CD4-positive, alpha-beta T cell treated with Interferon gamma for 1 hour (primary cell): ENCODE measurements at regions not wholly inside any gene's neighbourhood (a gene's known extent, or its start where the extent isn't known, plus 50 kb on each side); places are given as distances from the start of the nearest gene placed in this dataset.
"Not testable (repeated sequence)": the region's sequence is repeated elsewhere in the genome, so short reads cannot be mapped to it uniquely, and the experiment has no call there.

ENCODE experiments used
- DNase-seq: peaks from one replicate; pipeline ENCODE4 v3.0.0-alpha.2; 2020

DNA sequence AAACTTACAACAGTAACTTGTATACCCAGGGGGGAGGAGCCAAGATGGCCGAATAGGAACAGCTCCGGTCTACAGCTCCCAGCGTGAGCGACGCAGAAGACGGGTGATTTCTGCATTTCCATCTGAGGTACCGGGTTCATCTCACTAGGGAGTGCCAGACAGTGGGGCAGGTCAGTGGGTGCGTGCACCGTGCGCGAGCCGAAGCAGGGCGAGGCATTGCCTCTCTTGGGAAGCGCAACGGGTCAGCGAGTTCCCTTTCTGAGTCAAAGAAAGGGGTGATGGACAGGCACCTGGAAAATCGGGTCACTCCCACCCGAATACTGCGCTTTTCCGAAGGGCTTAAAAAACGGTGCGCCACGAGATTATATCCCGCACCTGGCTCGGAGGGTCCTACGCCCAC lies 278.8 kb downstream of the FAM47B start:
- not testable (repeated sequence) for DNase-seq

DNA sequence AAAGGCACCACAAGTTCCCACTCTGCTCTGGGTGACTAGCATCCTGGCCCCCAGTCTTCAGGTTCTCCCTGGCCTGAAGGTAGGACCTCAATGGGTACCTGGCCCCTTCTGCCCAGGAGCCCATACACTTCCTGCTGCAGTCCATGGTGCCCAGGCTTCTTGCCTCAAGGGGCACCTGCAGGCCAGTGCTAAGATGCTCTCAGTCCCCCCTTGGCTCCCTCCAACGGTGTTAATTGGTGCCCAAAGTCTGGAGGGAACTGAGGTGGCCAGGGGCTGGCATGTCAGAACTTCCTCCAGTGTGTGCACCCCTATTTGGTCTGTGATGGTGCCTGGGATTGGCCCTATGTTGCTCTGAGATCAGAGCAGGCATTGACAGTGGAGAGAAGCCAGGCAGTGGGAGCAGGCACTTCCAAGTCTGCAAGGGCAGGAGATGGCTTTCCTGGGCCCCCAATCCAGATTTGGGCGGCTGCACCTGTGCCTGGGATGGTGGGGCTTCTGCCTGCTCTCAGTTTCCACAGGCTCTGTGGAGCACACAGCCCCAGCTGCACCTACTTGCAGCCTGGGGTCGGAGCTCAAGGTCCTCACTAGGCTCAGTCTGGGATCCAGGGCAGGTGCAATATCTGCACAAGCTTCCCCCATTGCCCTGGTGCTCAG lies 301.6 kb downstream of the FAM47B start:
- no peak for DNase-seq

DNA sequence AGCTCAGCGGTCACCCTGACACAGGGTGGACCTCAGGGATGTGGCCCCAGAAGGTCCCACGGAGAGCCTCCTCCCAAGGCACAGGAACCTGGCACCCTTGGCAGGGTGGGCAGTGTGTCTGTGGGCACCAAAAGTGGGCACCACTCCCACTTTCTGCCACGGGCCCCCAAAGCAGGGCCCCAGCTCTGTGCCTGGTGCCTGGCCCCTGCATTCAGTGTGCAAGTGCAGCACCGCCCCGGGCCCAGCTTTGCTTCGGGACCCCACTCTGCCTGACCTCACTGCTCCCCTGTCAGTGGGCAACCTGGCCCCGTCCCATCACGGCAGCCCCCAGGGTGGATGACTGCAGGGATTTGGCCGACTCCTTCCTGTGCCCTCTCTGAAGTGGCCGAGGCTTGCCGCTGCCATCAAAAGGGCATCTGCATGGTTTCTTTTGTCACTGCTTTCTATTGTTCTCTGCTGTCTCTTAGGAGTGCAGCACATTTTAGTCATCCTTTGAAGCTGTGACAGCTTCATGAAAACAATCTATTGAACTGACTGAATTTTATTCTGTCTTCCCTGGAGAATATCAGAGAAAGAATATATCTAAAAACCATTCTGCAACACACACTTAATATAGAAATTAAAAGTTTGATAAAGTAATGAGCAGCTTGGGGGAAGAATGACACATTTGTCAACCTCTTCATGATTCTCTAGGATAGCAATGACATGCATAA lies 302.4 kb downstream of the FAM47B start:
- no peak for DNase-seq

DNA sequence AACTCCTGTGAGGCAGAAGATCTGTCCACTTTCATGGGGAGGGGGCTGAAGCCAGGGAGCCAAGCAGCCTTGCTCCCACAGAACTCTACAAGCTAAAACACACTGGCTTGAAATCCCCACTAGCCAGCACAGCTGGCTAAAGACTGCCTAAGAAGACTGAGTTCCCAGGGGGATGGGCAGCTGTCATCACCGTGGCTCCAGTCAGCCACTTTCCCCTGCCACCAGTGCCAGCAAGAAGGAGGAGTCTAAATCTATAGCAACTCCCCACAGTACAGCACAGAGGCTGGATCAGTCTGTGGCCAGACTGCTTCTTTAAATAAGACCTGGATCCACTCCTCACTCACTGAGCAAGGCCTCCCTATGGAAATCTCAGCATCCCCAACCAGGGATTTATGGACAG lies 308.6 kb downstream of the FAM47B start:
- DNase-seq: no peak

DNA sequence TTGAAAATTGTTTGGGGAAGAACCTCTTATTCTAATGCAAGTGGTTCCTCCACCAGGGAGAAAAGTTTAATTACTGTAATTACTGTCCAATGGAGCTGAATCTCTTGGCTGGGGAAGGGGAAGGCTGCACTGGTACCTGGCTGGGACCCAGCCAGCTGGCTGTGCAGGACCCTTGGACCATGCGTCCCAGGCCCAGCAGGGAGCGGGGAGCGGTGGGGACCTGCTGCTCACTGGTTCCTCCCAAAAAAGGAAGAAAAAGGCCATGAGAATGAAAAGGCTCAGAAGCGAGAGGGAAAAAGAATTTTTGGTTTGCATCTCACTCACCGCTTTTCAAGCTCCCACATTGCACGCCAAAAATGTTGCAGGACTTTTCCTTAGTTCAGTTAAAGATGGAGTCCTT lies 333.5 kb downstream of the FAM47B start:
- no peak for DNase-seq

DNA sequence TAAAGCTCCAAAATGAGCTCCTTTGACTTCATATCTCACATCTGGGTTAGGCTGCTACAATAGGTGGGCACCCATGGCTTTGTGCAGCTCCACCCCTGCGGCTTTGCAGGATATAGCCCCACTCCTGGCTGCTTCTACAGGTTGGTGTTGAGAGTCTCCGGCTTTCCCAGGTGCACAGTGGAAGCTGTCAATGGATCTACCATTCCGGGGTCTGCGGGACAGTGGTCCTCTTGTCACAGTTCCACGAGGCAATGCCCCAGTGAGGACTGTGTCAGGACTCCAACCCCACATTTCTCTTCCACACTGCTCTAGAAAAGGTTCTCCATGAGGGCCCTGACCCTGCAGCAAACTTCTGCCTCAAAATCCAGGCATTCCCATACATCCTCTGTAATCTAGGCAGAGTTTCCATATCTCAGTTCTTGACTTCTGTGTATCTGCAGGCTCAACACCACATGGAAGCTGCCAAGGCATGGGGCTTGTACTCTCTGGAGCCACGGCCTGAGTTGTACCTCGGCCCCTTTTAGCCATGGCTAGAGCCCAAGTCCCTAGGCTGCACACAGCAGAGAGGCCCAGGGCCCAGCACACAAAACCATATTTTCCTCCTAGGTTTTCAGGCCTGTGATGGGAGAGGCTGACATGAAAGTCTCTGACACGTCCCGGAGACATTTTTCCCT lies 342.8 kb downstream of the FAM47B start:
- no peak for DNase-seq

DNA sequence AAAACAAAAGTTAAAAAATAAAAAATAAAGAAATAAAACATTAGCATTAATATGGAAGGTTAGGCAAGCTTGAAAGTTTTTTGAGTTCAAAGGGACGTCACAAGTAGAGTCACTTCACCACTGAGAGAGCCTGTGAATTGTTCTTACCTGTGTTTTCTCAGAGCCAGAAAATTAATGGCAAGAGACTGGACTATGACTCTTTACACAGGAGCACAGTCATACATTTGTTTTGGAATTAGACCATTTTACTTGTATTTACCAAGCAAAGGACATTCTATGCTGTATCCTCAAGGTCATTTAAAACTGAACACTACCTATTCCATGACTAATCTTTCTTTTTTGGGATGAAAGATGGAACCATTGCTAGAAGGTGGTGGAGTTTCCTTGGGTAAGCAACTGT lies 346.1 kb downstream of the FAM47B start:
- no peak for DNase-seq

DNA sequence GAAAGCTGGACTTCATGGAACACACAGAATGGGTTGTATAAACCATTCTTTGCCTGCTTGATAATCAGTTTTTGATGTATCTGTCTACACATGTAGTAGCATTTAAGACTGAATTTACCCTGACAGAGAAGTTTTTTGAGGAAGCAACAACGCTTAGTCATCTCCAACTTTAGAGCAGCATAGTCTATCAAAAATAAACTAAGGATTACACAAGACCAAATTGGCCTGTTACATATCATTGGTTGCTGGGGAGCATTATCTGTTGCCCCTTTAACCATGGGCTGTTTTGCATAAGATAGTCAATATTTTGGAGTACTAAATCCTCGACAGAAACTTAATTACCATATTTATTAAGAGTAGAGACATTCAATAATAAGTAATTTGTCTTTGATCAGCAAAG lies 347.4 kb downstream of the FAM47B start:
- no peak for DNase-seq

DNA sequence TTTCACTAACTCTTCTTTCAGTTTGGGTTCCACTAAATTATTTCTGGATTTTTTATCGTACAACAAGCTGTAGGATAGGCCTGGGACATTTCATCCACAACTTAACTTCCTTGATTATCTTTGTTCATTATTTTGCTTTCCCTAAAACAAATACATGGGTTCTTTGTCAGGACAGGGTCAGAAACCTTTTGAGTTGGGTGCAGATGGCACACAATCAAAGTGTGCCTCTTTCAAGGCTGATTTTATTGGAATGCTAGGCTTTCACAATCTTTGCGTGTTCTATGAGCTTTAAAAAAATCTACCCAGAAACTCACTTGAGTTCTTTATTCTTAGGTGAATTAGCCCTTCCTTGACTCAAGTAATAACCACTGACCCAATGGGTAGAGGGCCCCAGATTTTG lies 348.4 kb downstream of the FAM47B start:
- no peak for DNase-seq

DNA sequence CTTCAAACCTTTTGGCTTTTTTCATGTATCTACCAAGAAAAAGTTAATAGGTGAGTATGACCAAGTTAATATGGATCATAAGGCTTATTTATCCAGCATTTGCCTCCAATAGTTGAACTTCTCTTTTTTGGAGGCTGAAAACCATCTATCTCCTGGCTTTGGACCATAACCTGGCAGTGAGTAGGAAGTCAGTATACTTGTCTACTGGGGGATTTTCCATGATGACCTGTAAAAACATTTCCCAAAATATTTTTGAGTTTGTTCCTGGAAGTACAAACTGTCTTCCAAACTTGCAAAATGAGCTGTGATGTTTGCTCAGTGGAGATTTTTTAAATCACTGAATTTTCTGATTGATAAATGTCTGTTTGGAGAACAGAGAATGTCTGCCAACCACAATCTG lies 349.9 kb downstream of the FAM47B start:
- DNase-seq: no peak

DNA sequence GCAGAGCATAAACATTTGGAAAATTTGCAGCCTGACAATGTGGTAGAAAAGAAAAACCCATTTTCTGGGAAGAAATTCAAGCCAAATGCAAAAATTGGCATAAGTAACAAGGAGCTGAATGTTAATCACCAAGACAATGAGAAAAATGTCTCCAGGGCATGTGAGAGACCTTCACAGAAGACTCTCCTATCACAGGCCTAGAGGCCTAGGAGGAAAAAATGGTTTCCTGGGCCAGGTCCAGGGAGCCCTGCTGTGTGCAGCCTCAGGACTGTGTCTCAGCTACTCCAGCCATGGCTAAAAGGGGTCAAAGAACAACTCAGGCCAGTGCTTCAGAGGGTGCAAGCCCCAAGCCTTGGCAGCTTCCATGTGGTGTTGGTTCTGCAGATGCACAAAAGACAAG lies 362.4 kb downstream of the FAM47B start:
- DNase-seq: not testable (repeated sequence)

DNA sequence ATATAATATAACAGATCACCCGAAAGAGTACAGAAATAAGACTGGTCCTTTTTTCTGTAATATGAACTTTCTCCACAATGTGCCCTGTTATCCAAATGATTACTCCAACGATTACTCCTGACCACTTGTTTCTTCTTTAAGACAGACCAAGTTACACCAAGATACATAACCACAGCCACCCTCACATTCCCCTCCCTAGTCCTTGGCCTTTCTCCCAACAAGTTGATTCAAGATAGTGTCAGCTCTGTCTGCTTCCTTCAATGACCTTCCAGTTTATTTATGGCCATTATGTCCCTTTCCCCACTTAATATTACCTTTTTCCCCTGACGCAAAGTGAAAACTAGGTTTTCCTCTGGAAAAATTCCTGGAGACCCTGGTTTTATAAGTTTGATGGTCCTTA lies 397.2 kb downstream of the FAM47B start:
- no peak for DNase-seq

DNA sequence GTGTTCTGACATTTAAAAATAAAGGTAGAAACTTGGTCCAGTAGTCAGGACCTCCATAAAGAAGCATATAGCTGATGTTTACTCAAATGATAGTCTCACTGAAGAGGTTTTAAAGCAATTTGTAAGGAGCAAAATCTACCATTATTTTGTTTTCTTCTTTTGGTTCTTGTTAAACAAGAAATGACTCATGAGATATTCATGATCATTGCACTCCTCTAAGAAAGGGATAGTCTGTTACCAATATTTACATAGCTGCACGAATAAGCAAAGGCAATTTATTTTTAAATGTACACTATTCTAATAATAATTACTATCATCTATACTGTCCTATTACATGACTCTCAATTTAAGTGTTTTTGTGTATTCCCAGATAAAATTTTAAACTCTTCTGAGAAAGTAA lies 397.9 kb downstream of the FAM47B start:
- no peak for DNase-seq

DNA sequence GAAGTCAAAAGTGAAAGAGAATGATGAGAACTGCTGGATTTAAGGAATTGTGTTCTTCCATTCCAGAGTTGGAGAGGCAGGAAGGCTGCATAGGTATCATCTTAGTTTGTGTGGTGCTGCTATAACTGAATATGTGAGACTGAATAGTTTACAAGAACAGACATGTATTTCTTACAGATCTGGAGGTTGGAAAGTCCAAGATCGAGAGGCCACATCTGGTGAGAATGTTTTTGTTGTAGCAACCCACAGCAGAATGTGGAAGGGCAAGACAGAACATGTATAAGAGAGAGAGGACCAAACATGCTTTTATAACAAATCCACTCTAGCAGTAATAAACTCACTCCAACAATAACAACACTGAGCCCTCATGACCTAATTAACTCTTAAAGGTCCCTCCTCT lies 408.6 kb downstream of the FAM47B start:
- no peak for DNase-seq

DNA sequence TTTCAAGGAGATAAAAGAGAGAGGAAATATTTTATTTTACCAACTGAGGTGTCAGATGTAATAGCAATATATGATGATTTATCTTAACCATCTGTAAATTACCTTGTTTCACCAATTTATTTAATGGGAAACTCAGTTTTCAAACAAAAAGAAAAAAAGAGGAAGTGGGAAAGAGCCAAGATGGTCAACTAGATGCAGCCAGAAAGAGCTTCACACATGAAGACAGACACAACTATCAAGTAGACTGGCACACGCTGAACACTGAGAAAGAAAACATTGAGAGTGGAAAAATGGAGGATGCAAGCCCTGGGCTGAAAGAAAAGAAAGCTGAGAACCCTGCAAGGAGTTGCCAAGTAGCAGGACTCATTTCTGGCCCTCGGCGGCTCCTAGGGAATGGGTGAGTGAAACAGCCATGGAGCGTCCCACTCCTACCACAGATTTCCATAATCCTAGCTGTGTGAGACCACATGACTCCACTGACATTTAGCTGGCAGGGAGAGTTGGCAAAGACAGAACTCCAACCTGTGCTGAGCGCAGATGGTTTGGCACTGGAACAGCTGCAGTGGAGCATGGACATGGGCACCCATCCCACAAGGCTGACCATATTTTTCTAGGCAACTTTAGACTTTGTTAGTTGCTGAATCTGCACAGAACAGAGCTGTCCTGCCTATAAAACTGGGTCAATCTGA lies 409.3 kb downstream of the FAM47B start:
- no peak for DNase-seq

DNA sequence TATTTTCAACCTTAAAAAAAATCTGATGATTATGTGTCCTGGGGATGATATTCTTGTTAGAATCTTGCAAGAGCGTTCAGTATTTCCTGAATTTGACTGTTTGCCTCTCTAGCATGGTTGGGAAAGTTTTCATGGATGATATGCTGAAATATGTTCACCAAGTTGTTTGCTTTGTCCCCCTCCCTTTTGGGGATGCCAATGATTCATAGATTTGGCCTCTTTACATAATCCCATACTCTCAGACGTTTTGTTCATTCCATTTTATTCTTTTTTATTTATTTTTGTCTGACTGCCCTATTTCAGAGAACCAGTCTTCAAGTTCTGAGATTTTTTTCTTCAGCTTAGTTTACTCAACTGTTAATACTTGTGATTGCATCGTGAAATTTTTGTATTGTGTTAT lies 415.1 kb downstream of the FAM47B start:
- no peak for DNase-seq

DNA sequence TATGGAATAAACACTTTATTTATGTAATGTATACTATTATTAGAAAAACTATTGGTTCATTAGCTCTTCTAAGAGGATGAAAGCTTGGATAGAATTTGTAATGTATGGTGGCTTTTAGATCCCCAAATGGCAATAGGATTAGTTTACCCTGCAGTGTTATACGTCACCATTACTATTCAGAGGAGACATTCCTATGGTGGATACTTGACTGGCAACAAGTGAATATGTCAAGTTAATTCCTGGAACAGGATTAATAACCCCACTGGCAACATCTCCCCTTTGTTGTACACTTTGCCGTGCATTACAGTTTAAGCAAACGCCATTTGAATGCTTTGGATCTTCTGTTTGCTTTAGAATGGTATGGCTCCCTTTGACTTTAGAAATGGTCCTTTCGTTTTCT lies 420.3 kb downstream of the FAM47B start:
- no peak for DNase-seq

DNA sequence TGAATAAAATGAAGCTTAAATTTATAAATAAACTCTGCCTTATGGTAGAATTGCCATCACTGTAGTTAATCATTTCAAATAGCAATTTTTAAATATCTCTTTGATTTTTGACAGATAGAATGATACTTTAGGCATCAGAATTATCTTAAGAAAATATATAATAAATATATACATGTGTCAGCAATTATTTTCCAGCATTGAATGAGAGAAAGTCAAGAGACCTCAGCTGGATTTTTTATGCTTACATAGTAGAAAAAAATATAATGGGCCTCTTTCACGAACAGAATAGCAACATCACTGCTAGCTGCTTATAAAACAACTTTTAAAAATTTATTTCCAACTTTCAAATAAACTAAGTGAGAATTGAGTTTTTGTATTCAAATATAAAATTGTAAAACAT lies 424.0 kb upstream of the MAGEB16 start:
- no peak for DNase-seq

DNA sequence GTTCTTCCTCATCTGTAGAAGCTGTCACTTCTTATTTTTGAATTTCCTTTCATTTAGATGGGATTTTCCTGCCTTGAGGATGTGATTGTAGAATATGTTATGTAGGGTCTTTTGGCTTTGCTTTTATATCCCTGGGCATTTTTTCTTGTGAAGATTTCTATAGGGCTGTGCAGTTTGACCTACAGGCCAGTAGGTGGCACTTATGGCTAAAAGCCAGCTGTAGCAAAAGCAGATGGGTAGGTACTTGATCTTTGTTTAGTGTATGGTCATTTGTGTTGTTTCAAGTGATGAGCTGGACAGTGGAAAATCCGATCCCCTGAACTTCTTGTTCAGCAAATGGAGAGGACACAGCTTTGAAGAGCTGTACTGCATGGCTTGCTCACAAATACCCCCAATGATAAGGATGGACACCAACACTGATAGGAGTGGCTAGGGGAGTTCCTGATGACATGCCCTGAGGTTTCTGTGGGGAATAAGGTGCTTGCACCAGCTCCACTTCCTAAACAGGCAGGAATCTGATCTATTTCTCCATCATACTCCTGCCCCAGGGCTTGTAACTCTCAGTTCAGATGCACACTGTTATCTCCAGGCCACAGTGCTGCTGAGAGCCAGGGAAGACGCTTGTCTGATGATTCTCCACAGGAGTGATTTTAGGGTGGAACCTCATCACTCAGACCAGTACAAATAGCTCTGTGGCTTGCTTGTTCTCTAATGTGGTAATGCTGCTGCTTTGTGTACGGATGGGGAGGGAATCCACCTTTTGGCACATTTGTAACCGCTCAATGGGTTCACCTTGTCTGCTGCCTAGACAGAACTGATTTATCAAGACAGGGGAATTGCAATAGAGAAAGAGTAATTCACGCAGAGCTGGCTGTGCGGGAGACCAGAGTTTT lies 417.1 kb upstream of the MAGEB16 start:
- no peak for DNase-seq

DNA sequence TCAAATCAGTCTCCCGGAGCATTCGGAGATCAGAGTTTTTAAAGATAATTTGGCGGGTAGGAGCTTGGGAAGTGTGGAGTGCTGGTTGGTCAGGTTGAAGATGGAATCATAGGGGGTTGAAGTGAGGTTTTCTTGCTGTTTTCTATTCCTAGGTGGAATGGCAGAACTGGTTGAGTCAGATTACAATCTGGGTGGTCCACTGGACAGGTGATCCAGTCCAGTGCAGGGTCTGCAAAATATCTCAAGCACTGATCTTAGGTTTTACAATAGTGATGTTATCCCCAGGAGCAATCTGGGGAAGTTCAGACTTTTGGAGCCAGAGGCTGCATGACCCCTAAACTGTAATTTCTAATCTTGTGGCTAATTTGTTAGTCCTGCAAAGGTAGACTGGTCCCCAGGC lies 416.4 kb upstream of the MAGEB16 start:
- not testable (repeated sequence) for DNase-seq

DNA sequence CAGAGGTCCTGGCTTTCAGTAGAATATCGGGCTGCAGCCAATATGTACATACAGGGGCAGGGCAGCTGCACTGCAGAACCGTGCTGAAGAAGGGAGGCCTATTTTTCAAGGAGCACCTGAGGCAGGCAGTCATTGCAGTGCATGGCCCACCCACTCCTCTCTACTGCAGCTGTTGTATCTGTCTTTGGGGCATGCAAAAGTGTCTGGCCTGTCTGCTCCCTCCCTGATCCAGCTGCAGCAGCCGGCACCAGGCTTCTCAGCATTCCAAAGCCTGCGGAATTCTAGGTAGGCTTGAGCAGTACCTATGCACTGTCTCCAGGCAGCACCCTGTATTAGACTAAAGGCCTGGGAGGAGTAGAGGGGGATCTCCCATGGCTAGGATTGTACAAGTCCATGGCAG lies 415.2 kb upstream of the MAGEB16 start:
- DNase-seq: no peak

DNA sequence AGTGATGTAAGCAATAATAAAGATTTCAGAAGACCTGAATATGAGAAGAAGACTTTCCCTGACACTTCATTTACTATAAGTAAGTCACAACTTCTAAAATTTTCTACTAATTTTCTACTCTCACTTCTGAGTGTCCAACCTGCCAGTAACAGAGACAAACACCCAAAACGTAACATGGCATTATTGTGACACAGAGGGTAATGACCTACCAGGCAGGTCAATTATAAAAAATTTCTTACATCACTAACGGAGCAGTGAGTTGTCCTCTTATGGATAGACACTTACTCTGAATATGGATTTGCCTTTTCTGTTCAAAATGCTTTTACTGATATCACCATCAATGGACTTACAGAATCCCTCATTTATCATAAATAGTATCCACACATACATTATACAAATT lies 405.9 kb upstream of the MAGEB16 start:
- DNase-seq: no peak

DNA sequence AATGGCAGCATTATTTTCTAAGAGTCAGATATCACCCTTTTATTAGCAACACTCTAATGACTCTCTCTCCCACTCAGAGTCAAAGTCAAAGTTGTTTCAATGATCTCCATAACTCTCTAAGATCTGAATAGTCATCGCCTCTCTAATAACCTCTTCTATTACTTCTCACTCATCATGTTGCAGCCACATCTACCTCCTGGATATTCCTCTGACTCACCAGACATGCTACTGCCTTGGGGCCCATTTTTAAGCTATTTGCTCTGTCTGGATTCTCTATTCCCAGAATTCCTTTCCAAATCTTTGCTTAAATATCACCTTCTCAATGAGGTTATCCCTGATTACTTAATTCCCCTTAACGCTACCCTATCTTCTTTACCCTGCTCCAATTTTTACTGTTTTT lies 391.8 kb upstream of the MAGEB16 start:
- DNase-seq: no peak
